Activated CD8-positive, alpha-beta memory T cell treated with anti-CD3 and anti-CD28 coated beads for 36 hours (primary cell): ENCODE measurements at regions not wholly inside any gene's neighbourhood (a gene's known extent, or its start where the extent isn't known, plus 50 kb on each side); places are given as distances from the start of the nearest gene placed in this dataset.

Experiments used
- CTCF ChIA-PET: fragments of 350-600 bp; sonication (Branson Sonifier 250); formaldehyde crosslinking; loops from one replicate; lab custom pipeline; 2021; ENCODE audit warnings: antibody characterized with exemption; lab: Charles Lee
- POLR2A ChIA-PET: fragments of 350-600 bp; sonication (Branson Sonifier 250); formaldehyde crosslinking; loops from one replicate; lab custom pipeline; 2021; ENCODE audit warnings: antibody characterized with exemption; lab: Charles Lee

DNA sequence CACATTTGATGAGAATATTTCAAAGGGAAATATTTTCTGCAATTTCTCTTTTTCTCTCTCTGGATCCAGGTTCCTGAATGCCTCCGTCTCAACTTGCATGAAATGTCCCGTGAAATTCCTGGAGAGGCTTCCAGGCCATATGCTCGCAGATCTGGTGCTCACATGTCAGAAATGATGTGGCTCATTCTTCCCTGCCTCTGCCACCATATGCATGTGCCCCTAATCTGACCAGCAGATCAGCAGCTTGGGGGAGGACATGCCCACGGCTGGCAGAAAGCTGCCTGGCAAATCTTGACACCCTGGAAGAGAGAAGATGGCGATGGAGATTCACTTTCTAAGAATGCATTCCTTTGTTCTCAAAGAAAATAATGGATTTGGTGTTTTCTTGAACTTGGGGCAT lies 490.7 kb downstream of the RPS24 start:
- ChIA-PET POLR2A (no interaction called here), CTCF (interaction anchor here (1.1 kb wide), 1 partner anchor 545 kb away, joined by 3 read pairs; no protein-coding TSS in a partner anchor)

DNA sequence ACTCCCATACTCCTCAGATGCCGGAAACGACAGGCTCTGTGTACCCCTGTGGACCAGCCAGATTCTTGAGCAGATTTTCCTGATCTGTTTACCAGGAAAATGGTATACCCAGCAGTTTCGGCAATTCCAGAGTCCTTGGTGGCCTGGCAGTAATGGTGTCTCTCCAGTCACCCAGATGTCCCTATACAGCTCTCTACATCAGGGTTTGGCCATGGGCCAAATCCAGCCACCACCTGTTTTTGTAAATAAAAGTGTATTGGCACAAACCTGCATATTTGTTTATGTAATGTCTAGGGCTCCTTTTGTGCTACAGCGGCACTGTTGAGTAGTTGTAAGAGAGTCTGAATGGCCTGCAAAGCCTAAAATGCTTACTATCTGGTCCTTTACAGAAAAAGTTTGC lies 491.3 kb downstream of the RPS24 start:
- CTCF ChIA-PET: interaction anchor here (1.1 kb wide), 1 partner anchor 545 kb away, joined by 3 read pairs; no protein-coding TSS in a partner anchor
- POLR2A ChIA-PET: no interaction called here

DNA sequence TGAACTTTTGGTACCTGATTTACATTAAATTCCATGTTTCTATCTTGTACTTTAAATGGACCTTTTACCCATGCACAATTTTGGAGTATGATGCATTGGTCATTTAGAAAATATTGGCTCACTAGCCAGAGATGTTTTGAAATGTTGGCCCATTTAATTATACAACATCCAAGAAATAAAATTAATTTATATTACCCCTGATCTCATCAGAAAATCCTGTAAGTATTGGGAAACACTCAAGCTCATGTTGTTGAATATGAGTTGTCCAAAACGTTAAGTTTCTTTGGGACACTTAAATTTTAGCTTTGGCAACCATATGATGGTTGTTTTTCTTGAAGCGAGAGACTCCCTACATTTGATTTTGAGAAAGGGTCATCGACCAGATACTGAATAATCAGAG lies 492.7 kb downstream of the RPS24 start:
- ChIA-PET CTCF (no interaction called here), POLR2A (no interaction called here)

DNA sequence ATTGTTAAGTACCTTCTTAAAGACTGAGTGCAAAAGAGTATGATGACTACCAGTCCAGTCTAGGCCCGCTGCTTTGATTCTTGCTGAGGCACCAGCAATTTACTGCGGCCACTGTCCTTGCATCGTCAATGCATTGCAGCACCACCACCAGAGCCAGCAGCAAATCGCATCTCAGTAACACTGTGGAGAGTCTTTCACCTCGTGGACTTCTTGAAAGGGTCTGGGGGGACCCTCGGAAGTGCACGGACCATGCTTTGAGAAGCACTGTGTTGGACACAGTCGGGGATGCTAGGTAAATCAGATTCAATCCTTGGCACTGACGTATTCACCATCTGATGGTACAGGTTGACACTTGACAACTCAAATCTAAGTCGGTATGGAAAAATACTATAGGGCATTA lies 493.6 kb downstream of the RPS24 start:
- ChIA-PET POLR2A (no interaction called here), CTCF (no interaction called here)

DNA sequence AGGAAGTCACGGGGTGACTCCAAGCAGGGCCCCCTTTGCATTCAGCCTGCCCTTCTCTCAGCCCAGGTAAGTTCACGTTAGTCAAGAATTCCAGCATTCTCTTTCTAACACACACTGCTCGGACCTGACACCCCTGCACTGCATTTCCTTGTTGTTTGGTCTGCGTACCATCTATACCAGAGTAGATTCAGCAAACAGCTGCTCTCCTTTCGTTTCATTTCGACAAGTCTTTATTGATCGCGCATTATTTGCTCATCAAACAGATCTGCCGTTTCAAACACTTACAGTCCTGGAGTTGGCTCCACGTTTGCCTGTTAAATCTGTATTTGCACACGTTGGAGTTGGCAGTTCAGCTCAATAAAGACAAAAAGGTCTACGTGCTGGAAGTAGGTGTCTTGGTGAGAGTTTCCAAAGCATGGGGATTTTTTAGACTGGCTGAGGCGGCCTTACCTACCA lies 495.1 kb downstream of the RPS24 start:
- ChIA-PET POLR2A (no interaction called here), CTCF (no interaction called here)

DNA sequence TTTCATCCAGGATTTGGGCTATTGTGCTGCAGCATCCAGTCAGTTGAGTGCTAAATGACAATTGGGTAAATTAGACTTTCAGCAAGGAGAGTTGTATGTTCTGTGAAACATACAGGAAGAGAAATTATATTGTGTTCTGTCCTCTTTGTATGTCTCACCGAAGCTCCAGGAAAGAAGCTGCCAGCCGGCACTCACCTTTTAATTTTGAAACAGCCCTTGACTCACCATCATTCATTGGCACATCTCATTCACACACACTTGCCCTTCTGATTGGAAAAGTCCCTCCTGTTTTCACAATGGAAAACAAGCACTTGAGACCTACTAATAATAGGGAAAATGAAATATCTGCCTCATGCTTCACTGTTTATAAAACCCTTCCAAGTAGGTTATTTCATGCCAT lies 495.6 kb downstream of the RPS24 start:
- ChIA-PET CTCF (no interaction called here), POLR2A (no interaction called here)

DNA sequence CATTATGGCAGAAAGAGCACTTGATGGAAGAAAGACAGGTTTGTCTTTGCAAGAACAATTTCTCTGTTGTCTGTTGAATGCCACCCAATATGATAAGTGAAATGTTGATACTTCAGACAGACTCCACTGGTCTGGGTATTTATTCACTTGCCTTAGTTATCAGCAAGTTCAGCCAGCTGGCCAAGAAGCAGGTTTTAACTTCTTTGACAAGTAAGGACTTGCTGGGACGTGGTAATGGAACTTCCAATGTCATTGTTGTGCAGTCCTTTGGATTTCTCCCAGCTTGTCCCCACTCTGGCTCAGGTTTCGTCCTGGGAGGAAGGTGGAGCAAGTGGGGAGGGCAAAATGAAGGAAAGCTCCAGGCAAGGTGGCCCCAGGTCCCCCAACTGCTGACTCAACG lies 497.4 kb downstream of the RPS24 start:
- CTCF ChIA-PET: no interaction called here
- POLR2A ChIA-PET: no interaction called here

DNA sequence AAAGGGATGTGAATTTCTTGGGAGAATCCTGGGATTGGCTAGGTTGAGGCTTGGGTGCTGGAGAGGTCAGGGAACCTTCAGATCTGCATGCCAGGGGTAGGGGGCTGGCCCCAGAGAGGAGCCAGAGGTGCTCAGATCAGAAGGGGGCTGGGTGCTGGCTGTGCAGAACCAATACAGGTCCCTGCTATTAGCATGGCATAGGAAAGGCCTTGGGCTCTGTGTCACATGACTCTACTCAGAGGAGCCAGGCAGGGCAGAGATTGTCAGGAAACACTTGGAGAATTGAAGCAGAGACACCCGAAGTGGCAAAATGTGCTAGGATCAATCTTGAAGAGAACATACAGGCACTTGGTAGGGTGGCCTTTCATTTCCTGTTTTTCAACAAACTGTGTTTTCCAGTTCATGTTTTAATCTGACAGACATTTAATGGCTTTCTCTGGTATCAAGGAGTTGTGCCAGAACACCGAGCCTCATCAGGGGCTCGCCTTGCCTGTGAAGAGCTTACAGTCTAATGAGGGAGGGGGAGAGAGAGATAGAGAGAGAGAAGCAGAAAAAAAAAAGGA lies 498.9 kb downstream of the RPS24 start:
- CTCF ChIA-PET: no interaction called here
- POLR2A ChIA-PET: no interaction called here

DNA sequence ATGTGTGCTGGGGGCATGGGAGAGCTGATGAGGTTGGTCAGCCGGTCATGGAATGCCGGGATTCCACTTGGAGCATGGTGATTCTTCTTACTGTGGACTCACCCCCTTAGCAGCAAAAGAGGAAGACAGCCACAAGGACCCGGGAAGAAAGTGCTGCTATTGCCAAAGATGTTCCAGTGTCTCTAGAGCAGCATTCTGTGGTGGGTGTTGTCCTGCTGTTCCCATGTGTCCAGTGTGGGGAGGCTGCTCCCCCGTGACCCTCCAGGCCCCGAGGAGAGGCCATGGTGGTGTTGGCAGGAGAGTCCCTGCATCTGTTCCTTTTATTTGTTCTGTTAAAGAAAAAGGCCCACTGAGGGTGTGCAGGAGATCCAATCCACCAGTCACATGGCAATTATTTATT lies 499.4 kb downstream of the RPS24 start:
- ChIA-PET CTCF (no interaction called here), POLR2A (no interaction called here)

DNA sequence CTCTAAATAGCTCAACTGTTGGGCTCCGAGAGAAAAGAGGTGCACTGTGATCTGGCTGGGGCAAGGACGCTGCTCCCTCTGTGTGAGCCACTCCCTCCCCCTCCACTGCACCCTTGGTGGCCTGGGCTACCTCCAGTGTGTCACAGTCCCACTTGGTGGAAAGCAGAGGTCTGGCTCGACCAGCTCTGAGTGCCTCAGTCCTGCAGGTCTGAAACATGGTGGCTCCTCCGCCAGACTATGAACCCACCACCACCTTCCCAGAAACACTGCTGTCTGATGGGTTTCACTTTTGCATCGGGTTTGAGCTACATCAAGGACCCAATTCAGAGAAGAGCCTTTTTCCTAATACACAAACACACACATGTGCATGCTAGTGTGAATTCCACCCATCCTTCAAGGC lies 500.1 kb downstream of the RPS24 start:
- ChIA-PET CTCF (no interaction called here), POLR2A (no interaction called here)

DNA sequence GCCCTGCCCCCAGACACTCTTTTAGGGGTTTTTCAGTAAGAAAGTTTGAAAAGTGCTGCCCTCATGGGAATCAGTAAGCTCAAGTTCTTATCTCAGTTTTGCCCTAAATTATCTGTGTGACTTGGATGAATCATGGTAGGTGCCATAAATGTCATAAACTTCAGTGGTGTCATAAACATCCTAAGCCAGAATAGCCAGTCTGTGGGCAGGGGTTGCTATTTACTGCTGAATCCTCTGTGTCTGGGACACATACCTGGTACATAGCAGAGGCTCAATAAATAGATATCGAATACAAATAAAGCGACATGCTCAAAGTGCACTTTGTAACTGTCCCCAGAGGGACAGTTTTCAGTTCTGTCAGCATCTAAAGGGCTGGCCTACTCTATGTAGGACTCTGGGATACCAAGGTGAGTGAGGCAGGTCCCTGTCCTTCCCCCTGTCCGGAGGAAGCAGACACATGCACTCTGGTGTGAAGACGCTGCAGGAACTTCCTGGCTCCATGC lies 502.1 kb downstream of the RPS24 start:
- ChIA-PET POLR2A (no interaction called here), CTCF (no interaction called here)

DNA sequence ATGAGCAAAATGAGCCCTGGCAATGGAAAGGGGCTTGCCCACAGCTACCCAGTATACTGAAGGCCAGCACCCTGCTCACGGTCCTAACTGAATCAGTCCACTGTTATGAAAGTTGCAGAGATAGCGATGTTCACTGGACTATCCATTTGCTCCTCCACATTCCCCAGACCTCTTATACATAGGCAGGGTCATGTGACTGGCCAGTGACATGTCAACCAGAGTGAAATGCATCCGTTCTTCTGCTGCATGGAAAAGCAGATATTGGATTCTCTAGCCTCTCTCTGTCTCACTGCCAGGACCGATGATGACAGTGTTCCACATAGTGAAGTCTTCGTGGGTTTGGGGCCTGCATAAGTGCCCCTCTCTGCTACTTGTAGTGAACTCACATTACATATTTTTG lies 503.4 kb downstream of the RPS24 start:
- CTCF ChIA-PET: no interaction called here
- POLR2A ChIA-PET: no interaction called here

DNA sequence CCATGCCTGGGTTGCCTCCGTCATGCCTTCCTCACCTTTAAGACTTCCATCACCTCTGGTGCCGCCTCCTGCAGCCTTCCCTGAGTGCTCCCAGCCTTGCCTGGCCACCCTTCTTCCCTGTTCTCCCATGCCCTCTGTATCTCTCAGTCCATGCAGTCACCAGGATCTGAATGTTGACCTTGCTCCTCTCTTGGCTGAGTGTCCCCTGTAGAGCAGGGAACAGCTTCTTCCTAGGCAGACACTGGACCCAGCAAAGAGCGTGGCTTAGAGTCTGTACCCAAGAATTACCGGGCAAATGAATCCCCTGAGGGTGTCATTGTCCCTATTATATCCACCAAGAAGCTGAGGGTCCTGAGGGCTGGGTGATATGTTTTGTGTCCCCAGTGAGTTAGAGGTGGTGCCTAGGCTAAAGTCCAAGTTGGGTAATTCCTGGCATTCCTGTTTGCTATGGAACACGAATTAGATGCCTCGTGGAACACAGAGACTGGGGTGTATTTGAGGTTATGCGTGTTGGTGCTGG lies 505.6 kb downstream of the RPS24 start:
- ChIA-PET POLR2A (no interaction called here), CTCF (no interaction called here)

DNA sequence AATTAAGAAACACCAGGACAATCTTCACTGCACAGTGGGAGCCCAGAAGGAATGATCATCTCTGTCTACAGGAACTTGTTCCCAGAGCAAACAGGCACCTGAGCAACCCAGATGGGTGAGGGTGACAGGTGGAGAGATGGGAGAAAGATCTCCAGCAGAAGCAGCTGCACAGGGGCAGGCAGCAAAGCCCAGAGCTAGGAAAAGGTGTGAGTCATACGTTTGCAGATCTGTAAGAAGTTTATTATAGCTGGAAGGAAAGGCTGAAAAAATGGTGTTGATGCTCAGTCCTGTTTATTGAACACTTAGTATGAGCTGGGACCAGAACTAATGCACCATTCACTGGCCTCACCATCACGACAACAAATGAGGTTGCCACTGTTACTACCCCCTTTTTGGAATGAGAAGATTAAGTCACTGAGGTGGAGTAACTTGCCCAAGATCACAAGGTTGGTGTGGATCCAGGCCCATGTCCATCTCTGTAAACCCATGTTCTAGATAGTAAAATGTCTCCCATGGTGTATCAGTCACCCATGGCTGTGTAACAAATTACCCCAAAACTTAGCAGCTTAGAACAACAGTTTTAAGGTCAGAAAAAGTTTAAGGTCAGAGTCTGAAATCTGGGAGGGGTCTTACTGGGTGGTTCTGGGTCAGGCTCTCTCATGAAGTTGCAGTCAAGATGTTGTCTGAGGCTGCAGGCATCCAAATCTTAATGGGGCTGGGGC lies 506.9 kb downstream of the RPS24 start:
- CTCF ChIA-PET: no interaction called here
- POLR2A ChIA-PET: no interaction called here

DNA sequence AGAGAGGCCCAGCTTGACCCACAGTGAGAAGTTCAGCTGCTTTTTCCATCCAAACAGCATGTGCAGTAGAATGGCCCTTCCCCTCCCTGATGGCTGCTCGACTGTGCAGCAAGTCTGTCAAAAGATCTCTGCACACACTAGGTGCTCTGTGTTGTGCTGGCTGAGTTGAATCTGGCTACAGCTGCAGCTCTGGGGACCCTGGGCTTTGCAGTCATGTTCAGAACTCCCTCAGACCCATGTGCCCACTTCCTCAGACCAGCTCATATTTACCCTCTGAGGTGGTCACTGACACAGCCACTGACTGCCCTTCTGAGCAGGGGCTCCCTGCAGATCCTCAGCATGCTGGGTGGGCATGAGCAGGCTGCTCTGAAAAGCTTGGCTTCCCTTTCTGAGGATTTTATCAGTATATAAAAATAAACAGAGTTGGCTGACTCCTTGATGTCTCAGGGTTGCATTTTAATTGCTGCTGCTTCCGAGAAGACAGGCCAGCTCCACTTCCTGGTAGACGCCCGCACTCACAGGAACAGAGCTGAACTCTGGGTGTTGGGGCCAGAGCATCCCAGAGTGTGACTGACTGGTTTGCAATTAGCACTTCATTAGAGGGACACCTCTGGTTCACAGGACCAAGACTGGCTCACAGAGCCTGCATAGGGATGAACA lies 507.9 kb downstream of the RPS24 start:
- POLR2A ChIA-PET: no interaction called here
- CTCF ChIA-PET: no interaction called here

DNA sequence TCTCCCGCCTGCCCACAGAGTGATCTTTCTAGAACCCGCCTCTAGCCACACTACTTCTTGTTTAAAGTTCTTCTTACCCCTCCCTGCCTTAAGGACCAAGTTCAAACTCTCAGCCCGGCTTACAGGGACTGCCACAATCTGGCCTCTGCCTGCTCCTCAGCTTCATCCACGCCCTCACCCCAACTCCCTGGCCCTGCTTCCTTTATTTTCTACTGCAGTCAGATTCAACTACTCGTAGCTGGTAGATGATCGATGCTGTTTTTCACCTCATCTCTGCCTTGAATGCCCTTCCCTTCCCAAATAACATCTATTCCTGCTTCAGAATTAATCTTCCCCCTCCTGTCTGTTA lies 508.5 kb downstream of the RPS24 start:
- ChIA-PET CTCF (no interaction called here), POLR2A (no interaction called here)

DNA sequence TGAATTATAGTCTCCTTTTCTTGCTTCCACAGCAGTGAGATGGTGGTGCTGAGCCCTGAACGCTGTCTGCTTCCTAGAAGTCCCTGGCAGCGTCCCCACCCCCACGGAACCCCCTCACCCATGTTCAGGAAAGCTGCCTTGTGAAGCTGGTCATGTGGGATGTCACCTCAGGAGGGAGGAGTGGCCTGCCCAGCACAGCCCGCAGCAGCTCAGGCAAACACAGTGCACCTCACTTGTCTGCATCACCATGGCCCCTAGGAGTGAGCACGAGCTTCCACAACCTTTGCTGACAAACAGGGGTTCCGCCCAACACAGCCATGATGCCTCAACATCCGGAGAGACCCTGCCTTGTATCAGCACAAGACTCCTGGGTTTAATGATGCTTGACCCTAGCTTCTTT lies 508.9 kb downstream of the RPS24 start:
- CTCF ChIA-PET: no interaction called here

DNA sequence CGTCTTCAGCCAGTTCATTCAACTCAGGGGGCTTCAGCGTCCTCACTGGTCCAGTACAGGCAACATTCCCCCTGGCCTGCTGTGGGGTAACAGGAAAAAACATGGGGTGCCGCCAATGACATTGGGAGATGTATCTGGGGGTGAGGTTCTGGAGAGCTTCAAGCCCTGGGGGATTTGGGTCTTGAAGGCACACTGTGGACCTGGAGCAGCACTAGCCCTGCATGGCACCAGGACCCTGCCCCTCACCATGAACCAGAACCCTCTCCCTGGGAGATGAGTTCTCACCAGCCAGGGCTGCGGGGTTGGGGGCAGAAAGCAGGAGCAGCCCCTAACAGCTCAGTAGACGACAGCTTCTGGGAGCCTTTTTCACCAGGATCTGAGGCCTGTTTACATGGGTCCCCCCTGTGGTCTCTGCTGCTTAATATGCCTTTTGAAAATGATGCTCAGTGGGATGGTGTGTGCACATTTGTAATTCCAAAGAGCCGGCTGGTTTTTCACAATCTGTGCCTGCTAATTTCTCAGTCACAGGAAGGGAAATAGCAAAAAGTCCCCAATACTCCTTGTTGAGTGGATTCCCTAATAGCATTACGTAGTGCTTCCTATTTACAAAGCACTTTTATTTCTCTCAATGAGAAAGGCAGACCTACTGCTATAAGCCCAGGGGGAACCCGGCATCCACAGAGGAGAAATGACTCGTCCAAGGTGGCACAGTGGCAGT lies 509.5 kb downstream of the RPS24 start:
- ChIA-PET POLR2A (no interaction called here), CTCF (no interaction called here)

More for the DNA sequence above, 508.9 kb downstream of the RPS24 start:
- POLR2A ChIA-PET: no interaction called here

DNA sequence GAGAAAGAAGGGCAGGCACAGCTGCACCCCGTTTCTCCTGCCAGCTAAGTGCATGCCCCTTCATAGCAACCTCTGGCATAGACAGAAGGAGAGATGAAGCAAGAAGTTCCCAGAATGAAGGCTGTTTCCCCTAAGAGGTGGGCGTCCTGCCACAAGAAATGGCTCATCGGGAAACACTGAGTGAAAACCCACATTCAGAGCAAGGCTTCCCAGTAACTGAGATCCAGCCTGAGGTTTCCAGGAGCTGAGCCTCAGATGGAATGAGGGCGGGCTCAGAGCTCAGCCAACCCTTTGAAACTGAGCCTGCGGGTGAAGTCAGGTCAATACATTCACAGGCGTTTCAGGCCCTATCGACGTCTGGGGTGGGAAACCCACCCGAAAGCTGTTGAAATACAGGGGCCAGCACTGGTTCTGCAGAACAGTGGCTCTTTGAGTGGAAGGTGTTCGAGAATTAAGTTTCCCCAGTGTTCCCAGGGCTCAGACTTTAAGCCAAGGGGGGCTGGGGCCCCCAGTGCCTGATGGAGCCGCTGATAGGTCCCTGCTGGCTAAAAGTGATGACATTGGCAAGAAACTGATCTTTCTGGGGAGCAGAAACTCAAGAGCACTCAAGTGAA lies 510.2 kb downstream of the RPS24 start:
- POLR2A ChIA-PET: no interaction called here
- CTCF ChIA-PET: no interaction called here
